IPS-18c (cell line): ENCODE measurements at regions not wholly inside any gene's neighbourhood (a gene's known extent, or its start where the extent isn't known, plus 50 kb on each side); places are given as distances from the start of the nearest gene placed in this dataset.
"Not testable (repeated sequence)": the region's sequence is repeated elsewhere in the genome, so short reads cannot be mapped to it uniquely, and the experiment has no call there.

Experiments
- H3K4me3 ChIP-seq: 2 replicates; pipeline ENCODE4 v1.7.0; 2013; ENCODE audit warnings: low read depth, mild to moderate bottlenecking, low read length, moderate library complexity; ENCODE audit not compliant: insufficient read depth
- H3K9me3 ChIP-seq: one replicate; pipeline ENCODE4 v1.6.1; 2013; ENCODE audit warnings: mild to moderate bottlenecking, low read length, moderate library complexity; ENCODE audit not compliant: control insufficient read depth, insufficient read depth

DNA sequence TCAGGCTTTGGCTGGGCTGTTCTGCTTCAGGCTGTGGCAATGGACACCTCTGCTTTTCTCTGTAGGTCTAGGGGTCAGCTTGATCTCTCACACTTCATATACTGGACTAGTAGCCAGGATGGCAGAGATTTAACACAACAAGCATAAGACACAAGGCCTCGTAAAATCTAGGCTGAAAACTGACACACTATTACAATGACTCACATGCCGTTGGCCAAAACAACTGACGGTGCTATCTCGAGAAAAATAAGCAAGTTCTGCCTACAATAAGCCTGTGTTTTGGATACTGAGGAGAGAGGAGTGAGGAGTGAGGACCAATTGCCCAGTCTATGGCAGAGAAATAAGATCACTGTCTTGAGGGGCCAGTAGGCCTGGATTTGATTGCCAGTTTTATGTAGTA lies 840.7 kb upstream of the ADAMTS5 start:
- H3K9me3 ChIP-seq = no peaks in the 10 kb centered on the region
- H3K4me3 ChIP-seq = no peak overlapping the region

DNA sequence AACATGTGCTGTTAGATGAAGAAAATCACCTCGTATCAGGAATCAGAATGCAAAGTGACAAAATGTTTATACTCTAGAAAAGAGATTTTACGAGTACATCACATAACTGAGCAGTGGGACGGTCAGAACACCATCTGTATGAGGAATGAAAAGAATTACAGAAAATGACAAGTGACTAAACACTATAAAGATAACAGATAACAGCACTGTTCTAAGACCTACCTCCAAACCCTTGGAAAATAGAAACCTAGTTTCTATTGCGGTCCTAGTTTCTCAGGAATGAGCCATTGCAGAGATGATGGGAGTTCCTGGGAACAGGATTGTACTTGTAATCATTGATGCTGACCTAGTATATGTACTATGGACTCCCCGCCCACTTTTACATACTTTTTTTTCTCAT lies 839.4 kb upstream of the ADAMTS5 start:
- H3K4me3 ChIP-seq = no peak overlapping the region
- no peaks in the 10 kb centered on the region for H3K9me3 ChIP-seq

DNA sequence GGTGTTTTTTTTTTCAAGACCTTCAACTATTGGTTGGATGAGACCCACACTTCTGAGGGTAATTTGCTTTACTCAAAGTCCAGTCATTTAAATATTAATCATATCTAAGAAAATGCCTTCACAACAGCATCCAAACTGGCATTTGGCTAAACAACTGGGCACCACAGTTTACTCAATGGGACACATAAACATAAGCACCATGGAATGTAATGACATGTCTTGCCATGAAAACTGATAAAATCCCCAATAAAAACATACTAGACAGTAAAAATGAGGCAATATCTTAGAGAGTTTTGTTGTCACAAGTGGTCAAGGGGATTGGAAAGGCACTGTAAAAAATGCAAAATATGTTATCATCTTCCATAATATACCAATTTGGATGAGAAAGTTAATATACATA lies 838.8 kb upstream of the ADAMTS5 start:
- Histone ChIP-seq H3K9me3 (no peaks in the 10 kb centered on the region), H3K4me3 (no peak overlapping the region)

- no peaks in the 10 kb centered on the region for H3K9me3 ChIP-seq
- H3K4me3 ChIP-seq = no peak overlapping the region
Measured at GRCh38 chr21:27804515-27804914, 837.6 kb upstream of the ADAMTS5 start.

DNA sequence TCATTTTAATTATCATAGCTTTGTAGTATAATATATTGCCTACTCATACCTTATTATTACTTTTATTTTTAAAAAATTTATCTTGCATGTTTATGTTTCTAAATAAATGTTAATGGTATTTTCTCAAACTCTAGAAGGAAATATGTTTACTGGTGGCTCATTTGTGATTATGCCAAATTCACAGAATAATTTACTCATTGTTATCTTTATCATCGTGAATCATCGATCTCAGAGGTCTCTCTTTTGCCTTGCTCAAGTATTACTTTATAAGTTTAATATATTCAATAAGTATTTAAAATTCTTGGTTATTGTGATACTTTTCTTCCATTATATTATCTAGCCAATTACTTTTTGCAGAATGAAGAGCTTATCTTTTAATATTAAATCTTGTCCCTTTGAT lies 836.7 kb upstream of the ADAMTS5 start:
- H3K9me3 ChIP-seq = no peaks in the 10 kb centered on the region
- no peak overlapping the region for H3K4me3 ChIP-seq

DNA sequence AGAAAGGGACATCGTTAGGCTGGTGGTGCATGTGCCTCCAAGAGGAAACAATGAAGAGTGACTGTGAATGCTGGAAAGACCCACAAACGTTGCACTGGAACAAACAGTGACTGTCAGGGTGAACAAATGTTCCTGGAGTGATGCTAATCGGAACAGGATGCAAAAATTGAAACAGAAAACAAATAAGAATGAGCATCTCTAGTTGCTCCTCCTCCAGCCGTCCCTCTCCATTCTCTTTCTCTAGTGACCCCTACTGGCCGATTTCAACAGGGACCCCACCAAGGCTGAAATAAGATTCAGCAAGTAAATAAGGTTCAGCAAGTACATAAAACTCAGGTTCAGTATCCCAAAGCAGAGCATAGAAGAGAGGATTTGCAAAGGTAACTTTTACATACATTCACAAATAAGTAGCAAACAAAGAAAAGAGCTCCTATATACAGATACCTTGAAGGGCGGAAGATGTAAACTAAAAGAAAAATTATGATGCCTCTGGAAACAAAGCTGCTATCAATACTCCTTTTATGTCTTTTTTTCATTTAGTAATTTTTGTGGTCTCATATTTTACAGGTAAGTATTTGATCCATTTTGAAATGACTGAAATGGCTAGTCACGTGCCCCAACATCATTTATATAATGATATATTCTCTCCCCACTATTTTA lies 836.1 kb upstream of the ADAMTS5 start:
- Histone ChIP-seq H3K9me3 (no peaks in the 10 kb centered on the region), H3K4me3 (no peak overlapping the region)

DNA sequence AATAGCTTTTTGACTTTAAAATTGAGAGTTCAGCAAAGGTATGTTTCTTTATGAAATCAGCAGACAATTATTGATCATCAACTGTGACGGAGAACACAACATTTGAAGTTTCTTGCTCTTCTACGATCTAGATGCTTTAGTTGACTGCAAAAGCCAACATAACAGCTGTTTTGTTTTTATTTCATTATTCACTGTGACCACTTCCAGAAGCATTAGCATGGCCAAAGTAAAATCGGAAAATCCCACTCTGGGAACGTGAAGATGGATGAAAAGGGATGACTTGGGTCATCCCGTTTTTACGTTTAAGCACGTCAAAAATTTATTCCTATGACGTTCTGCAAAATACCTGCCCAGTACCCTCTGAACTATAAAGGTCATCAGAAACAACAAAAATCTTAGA lies 833.0 kb upstream of the ADAMTS5 start:
- Histone ChIP-seq H3K4me3 (no peak overlapping the region), H3K9me3 (no peaks in the 10 kb centered on the region)

DNA sequence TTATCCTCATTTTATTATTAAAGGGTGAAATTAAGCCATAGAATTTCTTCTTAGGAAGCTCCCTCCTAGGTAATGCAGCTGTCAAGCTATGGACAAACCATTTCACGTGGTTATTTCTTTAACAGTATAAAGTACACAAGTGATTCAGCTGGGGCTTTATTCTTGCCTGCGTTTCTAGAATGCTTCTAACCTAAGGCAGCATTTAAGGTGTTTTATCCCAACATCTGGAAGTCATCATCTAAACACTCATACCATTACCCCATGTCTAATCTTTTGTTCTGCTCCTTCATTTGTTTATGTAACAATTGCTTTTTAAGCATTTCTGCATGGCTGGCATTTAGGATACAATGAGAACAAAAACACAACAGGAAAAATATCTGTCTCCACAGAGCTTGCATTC lies 829.2 kb upstream of the ADAMTS5 start:
- H3K9me3 ChIP-seq = no peaks in the 10 kb centered on the region
- no peak overlapping the region for H3K4me3 ChIP-seq

DNA sequence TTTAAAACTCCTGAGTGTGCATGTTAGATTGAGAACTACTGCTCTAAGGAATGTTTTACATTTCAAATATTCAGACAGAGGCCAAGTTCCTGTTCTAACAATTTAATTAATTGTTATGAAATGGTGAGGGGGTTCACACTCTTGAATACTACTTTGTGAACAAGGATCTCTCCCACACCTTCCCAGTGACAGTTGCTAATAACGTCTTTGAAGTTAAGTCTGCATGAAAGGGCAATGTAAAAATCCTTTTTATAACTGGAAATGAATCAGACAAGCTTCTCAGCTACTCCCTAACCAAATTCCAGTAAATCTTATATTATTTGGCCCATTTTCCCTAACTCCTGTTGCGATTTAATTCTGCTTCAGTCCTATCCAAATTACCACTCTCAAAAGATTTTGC lies 828.5 kb upstream of the ADAMTS5 start:
- no peak overlapping the region for H3K4me3 ChIP-seq
- H3K9me3 ChIP-seq = no peaks in the 10 kb centered on the region

GRCh38 chr21:27793901-27794300 lies 827.0 kb upstream of the ADAMTS5 start:
- H3K4me3 ChIP-seq = no peak overlapping the region
- no peaks in the 10 kb centered on the region for H3K9me3 ChIP-seq

GRCh38 chr21:27787046-27787445 lies 820.2 kb upstream of the ADAMTS5 start:
- Histone ChIP-seq H3K9me3 (no peaks in the 10 kb centered on the region), H3K4me3 (no peak overlapping the region)

DNA sequence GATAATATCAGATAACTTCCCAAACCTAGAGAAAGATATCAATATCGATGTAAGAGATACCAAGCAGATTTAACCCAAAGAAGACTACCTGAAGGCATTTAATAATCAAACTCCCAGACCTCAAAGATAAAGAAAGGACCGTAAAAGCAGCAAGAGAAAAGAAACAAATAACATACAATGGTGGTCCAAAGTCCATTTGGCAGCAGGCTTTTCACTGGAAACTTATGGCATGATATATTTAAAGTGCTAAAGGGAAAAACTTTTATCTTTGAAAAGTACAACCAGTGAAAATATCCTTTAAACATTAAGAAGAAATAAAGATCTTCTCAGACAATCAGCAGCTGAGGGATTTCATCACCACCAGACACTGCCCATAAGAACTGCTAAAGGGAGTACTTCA lies 812.7 kb upstream of the ADAMTS5 start:
- H3K9me3 ChIP-seq = no peaks in the 10 kb centered on the region

DNA sequence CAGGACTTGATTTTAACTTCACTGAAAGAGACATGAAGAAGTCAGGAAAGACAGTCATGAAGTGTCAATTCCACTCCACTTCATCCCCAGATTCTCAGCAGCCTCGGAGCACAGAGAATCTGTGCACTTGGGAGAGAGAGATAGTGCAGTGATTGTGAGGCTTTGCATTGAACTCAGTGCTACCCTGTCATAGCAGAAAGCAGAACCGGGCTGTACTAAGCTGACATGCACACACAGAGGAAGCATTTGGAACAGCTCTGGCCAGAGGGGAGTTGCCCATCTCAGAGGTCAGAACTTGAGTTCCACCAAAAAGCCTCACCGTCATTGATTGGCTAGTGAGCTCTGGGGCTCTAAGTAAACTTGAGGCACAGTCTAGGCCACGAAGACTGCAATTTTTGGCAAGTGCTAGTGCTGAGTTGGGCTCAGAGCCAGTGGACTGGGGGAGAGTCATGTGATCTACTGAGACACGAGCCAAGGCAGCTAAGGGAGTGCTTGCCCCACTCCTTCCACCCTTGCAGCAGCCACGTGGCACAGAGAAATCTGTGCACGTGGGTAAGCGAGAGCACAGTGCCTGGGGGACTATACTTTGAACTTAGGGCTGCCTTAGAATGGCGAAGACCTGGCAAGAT lies 810.2 kb upstream of the ADAMTS5 start:
- H3K4me3 ChIP-seq = no peak overlapping the region
- no peaks in the 10 kb centered on the region for H3K9me3 ChIP-seq

More for the DNA sequence above, 812.7 kb upstream of the ADAMTS5 start:
- no peak overlapping the region for H3K4me3 ChIP-seq

DNA sequence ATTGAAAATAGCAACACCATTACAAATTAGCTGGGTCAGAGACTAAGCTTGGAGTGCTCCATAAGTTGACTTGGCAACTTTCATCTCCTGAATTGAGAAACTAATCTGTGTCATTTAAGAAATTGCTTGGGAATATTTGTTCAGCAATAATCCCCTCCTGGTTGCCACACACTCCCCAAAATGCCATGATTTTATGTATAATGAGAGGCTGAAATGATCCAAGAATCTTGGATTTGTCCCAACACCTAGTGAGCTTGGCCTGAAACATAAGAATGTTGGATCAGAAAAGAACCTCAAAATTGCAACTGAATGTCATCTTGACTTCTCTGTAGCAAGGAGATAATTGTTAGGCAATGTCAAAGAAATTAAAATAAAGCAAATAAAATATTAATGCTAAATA lies 805.9 kb upstream of the ADAMTS5 start:
- Histone ChIP-seq H3K9me3 (no peaks in the 10 kb centered on the region), H3K4me3 (no peak overlapping the region)

- Histone ChIP-seq H3K4me3 (no peak overlapping the region), H3K9me3 (no peaks in the 10 kb centered on the region)
Measured at GRCh38 chr21:27771938-27772483, 805.1 kb upstream of the ADAMTS5 start.

- H3K4me3 ChIP-seq = no peak overlapping the region
Measured at GRCh38 chr21:27769763-27770162, 802.9 kb upstream of the ADAMTS5 start.

DNA sequence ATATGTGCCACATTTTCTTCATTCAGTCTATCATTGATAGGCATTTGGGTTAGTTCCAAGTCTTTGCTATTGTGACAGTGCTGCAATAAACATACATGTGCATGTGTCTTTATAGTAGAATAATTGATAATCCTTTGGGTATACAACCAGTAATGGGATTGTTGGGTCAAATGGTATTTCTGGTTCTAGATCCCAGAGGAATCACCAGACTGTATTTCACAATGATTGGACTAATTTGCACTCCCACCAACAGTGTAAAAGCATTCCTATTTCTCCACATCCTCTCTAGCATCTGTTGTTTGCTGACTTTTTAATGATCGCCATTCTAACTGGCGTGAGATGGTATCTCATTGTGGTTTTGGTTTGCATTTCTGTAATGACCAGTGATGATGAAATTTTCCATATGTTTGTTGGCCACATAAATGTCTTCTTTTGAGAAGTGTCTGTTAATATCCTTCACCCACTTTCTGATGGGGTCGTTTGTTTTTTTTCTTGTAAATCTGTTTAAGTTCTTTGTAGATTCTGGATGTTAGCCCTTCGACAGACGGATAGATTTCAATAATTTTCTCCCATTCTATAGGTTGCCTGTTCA lies 801.3 kb upstream of the ADAMTS5 start:
- not testable (repeated sequence) for H3K4me3 ChIP-seq

More at GRCh38 chr21:27769763-27770162, 802.9 kb upstream of the ADAMTS5 start:
- no peaks in the 10 kb centered on the region for H3K9me3 ChIP-seq

DNA sequence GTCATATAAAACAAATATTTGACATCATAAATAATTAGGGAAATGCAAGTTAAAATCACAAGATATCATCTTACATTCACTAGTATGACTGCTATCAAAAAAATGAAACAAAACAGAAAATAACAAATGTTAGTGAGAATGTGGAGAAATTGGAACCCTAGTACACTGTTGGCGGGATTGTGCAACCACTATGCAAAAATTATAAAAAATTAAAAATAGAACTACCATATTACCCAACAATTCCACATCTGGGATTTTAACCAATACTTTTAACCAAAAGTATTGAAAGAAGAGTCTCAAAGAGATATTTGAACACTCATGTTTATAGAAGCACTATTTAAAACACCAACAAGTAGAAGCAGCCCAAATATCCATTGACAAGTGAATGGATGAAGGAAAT lies 797.2 kb upstream of the ADAMTS5 start:
- no peak overlapping the region for H3K4me3 ChIP-seq
- H3K9me3 ChIP-seq = no peaks in the 10 kb centered on the region

More for the DNA sequence above, 801.3 kb upstream of the ADAMTS5 start:
- not testable (repeated sequence) for H3K9me3 ChIP-seq
